NOMO-1 (cell line): ENCODE measurements at regions not wholly inside any gene's neighbourhood (a gene's known extent, or its start where the extent isn't known, plus 50 kb on each side); places are given as distances from the start of the nearest gene placed in this dataset.

ENCODE experiments used
- DNase-seq, 2 experiments: peaks; one replicate each; lab custom pipeline; 2025; ENCODE audit not compliant: unreplicated experiment in 2 of 2; lab: John Stamatoyannopoulos, UW

- DNase-seq = no peak
Measured at GRCh38 chr9:129403779-129404620, 216.9 kb downstream of the C9orf50 start.

DNA sequence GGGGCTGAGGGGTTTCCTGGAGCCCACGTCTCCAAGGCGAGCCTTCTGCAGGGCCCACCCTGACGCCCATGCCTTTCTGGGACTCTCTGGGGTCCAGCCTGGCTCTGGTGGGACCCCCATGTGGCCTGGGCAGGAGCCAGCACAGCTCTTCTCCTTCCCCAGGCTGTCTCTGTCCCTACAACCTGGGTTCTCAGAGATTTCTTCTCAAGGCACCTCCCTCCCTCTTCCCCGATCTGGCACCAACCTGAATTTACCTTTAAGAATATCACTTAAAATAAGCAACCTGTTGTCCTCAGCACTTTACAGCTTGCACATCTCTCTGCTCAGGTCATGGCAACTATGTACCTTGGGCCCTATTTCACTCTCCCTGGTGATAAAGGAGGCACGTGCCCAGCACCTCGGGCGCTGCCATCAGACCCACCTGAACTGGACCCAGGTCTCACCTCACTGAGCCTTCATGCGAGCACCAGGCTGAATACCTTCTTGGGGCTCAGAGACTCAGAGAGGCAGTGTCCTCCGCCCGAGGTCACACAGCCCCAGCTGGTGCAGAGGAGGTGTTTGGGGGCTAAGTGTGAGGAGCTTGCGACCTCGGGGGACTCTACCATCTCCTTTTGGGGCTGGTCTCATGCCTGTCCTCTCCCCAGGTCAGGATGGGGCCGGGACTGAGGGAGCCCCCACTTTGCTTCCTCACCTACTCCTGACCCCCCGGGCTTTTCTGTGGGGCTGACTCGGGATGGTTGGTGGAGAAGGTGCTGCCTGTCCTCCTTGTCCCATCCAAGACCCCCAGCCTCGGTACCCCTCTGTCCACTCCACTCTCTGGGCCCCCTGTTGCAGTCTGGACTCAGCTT lies 217.7 kb downstream of the C9orf50 start:
- DNase-seq = no peak

DNA sequence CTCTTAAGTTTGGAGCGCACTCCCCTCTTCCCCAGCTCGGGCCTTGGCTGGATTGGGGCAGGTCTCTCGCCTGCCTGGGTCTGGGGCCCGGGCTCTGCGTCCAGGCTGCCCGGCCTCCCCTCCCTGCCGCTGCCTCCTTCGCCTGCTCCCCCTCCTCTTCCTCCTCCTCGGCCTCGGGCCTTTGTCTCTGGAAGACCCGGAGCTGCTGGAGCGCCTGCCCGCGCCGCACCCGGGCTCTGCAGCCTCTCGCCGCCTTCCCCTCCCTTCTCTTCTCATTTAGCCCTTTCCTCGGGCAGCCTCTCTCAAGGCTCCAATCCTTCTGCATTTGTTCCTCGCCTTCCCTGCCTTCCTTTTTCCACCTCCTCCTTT lies 218.5 kb downstream of the C9orf50 start:
- DNase-seq = no peak

DNA sequence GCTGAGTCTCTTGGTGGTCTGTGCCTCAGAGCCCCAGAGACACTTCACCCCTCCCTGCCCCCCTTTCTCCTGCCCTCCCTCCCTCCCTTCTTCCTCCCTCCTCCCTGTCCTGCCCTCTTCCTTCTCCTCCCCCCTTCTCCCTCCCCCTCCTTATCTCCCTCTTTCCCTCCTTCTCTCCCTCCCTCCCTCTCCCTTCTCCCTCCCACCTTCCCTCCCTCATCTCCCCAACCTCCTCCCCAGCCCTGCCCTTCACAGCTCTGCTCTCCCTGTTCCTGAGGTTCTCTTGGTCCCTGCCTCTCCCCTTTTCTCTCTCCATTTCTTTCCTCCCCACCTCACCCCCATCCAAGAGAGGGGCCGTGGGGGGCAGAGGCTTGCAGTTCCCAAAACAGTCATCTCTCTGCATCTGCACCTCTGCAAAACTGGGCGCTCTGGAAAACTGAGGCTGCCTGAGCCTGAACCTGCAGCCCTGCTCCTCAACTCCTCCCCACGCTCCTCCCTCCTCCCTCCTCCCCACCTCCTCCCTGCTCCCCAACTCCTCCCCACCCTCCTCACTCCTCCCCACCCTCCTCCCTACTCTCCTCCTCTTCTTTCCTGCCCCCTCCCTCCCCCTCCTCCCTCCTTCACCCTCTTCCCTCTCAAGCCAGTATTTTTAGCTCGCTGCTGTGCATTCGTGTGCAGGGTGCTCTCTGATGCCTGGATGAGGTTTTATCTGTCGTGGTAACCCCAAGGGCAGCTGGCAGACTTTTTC lies 219.1 kb downstream of the C9orf50 start:
- no peak for DNase-seq

- DNase-seq = no peak
Measured at GRCh38 chr9:129400971-129401622, 219.8 kb downstream of the C9orf50 start.

DNA sequence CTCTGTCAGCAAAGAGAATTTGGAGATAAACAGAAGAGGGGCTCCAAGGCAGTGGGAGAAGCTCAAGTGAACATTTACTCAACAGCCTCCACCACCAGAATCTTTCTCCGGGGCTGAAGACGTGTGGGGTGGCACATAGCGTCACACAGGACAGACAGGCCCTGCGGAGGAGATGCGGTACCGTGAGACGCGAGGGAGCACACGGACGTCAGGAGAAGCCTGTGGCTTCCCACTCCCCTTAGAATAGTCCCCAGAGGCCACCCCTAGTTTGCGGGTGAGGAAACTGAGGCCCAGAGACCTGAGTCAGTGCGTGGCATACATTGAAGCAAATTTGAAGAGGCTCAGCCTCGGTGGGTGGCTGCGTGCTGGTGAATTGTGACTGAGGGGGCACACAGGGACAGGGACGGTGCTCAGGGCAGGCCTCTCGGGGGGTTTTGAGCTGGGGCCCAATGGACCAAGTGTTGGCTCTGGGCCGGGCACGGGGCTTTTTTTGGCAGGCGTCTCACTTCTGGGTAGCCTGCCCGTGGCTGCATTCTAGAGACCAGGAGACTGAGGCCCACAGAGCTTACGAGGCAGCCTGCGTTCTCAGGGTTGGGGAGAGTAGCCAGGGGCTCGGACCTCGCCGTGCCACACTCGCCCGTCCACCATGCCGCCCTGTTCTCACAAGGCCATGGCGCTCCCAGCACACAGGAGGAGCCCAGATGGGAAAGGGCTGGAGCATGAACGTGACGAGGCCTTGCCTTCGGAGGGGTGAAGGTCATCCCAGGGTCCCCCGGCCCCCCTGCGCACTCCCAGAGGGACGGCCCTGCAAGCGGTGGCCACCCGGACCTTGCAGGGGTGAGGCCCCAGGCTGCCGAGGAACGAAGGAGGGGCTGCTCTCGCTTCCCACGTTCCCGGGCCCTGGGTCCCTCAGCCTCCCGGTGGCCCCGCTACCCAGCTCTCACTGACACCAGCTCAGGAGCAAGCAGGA lies 220.6 kb downstream of the C9orf50 start:
- DNase-seq = no peak

DNA sequence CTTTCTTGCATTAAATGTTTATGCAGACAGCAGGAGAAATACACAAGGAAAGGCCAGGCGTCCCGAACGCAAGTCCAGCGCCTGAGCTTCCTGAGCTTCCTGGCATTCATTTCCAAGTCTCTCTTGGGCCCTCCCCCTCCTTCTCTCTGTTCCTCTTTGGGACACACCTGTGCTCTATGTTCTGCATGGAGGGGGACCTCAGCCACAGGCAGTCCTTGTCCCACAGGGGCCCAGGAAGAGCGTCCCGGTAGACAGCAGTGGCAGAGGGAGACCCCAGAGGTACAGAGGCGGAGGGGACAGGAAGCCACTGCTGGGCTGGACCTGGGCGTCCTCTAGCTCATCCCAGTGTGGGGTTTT lies 221.3 kb downstream of the C9orf50 start:
- no peak for DNase-seq

GRCh38 chr9:129398961-129399633 lies 221.0 kb upstream of the IER5L start:
- DNase-seq = no peak

DNA sequence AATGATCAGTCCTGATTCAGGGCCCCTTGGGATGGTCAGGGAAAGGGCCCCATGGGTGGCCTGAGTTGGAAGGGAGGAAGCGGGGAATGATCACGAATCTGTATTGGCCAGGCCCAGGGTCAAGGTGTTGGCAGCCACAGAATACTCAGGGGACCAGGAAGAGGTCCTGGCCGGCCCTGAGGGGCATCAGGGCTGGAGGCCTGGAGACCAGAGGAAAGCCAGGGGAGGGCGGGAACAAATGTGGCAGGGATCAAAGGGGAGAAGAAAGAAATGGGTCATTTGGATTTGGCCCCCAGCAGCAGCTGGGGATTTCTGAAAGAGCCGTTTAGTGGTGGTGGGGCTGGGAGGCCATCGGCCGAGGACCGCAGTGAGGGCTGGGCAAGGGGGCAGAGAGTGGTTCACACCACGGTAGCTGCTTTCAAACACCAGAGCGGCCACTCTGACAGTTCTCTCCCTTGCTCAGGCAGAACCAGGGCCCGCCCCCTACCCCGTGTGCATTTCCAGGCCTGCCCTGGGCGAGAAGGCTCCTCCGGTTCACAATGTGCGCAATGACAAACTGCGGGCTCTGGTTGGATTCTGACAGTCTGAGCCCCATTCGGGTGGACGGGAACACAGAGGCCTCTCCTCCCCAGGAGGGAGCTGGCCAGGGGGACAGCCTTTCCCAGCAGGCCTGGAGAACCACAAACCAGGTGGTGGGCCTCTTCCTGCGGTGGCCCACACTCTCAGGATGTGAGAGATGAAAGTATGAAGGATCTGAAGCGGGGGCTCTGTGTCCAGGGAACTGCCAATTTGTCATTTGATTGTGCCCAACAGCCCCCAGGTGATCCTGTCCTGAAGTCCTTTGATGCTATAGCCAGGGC lies 220.3 kb upstream of the IER5L start:
- DNase-seq = no peak

GRCh38 chr9:129397335-129397734 lies 219.3 kb upstream of the IER5L start:
- DNase-seq = no peak

GRCh38 chr9:129396365-129396708 lies 218.3 kb upstream of the IER5L start:
- no peak for DNase-seq

- no peak for DNase-seq
Measured at GRCh38 chr9:129395633-129396364, 217.7 kb upstream of the IER5L start.

GRCh38 chr9:129394886-129395279 lies 216.8 kb upstream of the IER5L start:
- no peak for DNase-seq

- no peak for DNase-seq
Measured at GRCh38 chr9:129394061-129394885, 216.2 kb upstream of the IER5L start.

GRCh38 chr9:129393064-129393463 lies 215.0 kb upstream of the IER5L start:
- DNase-seq = no peak

DNA sequence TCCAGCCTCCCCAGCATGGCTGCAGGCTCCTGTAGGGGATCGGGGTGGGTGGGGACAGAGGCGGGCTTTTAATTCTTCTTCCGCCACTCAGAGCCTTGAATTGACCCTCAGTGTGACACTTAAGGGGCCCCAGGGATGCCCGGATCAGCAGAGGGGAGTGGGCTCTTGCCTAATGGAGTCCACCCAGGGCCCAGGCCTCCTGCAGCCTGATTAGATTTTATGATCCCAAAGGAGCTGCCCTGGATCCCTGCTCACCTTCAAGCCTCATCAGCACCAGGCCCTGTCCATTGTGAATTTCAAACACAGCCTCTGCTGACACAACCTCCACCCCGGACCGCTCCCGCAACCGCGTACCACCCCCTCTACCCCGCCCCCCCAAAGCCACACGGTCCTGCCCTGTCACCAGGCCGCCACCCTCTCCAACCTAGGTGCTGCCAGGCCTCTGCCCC lies 214.1 kb upstream of the IER5L start:
- DNase-seq = no peak

GRCh38 chr9:129391221-129391661 lies 213.2 kb upstream of the IER5L start:
- no peak for DNase-seq
